Mesodermal cell (in vitro differentiated cells): ENCODE measurements at regions not wholly inside any gene's neighbourhood (a gene's known extent, or its start where the extent isn't known, plus 50 kb on each side); places are given as distances from the start of the nearest gene placed in this dataset.
"Not testable (repeated sequence)": the region's sequence is repeated elsewhere in the genome, so short reads cannot be mapped to it uniquely, and the experiment has no call there.

Experiments used
- H3K27ac ChIP-seq: 2 replicates; pipeline ENCODE4 v1.7.0; 2013; ENCODE audit warnings: mild to moderate bottlenecking, low read depth, low read length, moderate library complexity; ENCODE audit not compliant: severe bottlenecking
- H3K36me3 ChIP-seq: 2 replicates; pipeline ENCODE4 v1.7.1; 2013; ENCODE audit warnings: mild to moderate bottlenecking, low read length, moderate library complexity; ENCODE audit not compliant: control insufficient read depth, insufficient read depth
- H3K4me1 ChIP-seq: one replicate; pipeline ENCODE4 v1.7.1; 2013; ENCODE audit warnings: mild to moderate bottlenecking, low read length; ENCODE audit not compliant: insufficient read depth, control insufficient read depth, poor library complexity, severe bottlenecking
- H3K4me3 ChIP-seq: 2 replicates; pipeline ENCODE4 v1.7.0; 2013; ENCODE audit warnings: low read length, control low read depth, mild to moderate bottlenecking; ENCODE audit not compliant: insufficient read depth, poor library complexity, severe bottlenecking; ENCODE audit errors: extremely low read depth
- H3K9me3 ChIP-seq: 2 replicates; pipeline ENCODE4 v1.7.1; 2013; ENCODE audit warnings: mild to moderate bottlenecking, low read length, moderate library complexity; ENCODE audit not compliant: control insufficient read depth
- WGBS, 2 experiments: methylation state at CpG; one replicate each; pipeline ENCODE4 v1.1.5; 2013; ENCODE audit warnings: missing lambda C conversion rate in 2 of 2; ENCODE audit not compliant: insufficient coverage in 2 of 2; 5-methylcytosine and 5-hydroxymethylcytosine counted together

GRCh38 chr5:166091931-166092330, 2199.5 kb upstream of the WWC1 start:
- no peaks in the 10 kb centered on the region for H3K4me1 ChIP-seq
- H3K36me3 ChIP-seq: no peaks in the 10 kb centered on the region
- peaks cover 7% of the 10 kb centered on the region for H3K9me3 ChIP-seq
- WGBS, 2 experiments: no CpG with 5 or more reads among the region's 1 CpG
- no peak overlapping the region for H3K27ac ChIP-seq
- no peak overlapping the region for H3K4me3 ChIP-seq

DNA sequence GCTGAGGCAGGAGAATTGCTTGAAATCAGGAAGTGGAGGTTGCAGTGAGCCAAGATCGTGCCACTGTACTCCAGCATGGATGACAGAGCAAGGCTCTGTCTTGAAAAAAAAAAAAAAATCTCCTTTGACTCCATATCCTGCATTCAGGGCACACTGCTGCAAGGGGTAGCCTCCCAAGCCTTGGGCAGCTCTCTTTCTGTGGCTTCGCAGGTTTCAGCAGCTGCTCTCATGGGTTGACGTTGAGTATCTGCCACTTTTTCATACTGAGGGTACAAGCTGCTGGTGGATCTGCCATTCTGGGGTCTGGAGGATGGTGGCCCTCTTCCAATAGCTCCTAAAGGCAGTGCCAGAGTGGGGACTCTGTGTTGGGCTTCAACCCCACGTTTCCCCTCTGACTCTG, 2198.1 kb upstream of the WWC1 start:
- no peak overlapping the region for H3K27ac ChIP-seq
- 88% methylated on average over 3 of the region's 4 CpGs; no CpG with 5 or more reads in 1 of the 2 experiments for WGBS, 2 experiments
- H3K9me3 ChIP-seq: peaks cover 7% of the 10 kb centered on the region
- H3K4me3 ChIP-seq: no peak overlapping the region
- H3K4me1 ChIP-seq: no peaks in the 10 kb centered on the region
- no peaks in the 10 kb centered on the region for H3K36me3 ChIP-seq

GRCh38 chr5:166102947-166103346, 2188.5 kb upstream of the WWC1 start:
- WGBS, 2 experiments: 88 to 89% methylated on average over 9 to 10 of the region's 10 CpGs
- no peaks in the 10 kb centered on the region for H3K4me1 ChIP-seq
- H3K4me3 ChIP-seq: no peak overlapping the region
- H3K36me3 ChIP-seq: no peaks in the 10 kb centered on the region
- no peak overlapping the region for H3K27ac ChIP-seq
- peaks cover 7% of the 10 kb centered on the region for H3K9me3 ChIP-seq

DNA sequence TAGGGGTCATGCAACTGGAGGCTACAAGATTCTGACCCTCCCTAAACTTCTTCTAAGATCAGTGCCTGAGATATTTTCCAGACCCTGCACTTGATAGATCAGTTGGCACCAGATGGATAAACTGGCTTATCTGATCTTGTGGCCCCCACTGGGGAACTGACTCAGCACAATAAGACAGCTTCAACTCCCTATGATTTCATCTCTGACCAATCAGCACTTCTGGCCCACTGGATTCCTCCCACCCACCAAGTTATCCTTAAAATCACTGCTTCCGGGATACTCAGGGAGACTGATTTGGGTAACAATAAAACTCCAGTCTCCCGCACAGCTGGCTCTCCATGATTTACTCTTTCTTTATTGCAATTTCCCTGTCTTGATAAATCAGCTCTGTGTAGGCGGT, 2180.4 kb upstream of the WWC1 start:
- no peak overlapping the region for H3K4me3 ChIP-seq
- H3K36me3 ChIP-seq: no peaks in the 10 kb centered on the region
- H3K9me3 ChIP-seq: no peaks in the 10 kb centered on the region
- 33 to 63% methylated on average over 1 of the region's 3 CpGs for WGBS, 2 experiments
- no peaks in the 10 kb centered on the region for H3K4me1 ChIP-seq
- H3K27ac ChIP-seq: no peak overlapping the region

DNA sequence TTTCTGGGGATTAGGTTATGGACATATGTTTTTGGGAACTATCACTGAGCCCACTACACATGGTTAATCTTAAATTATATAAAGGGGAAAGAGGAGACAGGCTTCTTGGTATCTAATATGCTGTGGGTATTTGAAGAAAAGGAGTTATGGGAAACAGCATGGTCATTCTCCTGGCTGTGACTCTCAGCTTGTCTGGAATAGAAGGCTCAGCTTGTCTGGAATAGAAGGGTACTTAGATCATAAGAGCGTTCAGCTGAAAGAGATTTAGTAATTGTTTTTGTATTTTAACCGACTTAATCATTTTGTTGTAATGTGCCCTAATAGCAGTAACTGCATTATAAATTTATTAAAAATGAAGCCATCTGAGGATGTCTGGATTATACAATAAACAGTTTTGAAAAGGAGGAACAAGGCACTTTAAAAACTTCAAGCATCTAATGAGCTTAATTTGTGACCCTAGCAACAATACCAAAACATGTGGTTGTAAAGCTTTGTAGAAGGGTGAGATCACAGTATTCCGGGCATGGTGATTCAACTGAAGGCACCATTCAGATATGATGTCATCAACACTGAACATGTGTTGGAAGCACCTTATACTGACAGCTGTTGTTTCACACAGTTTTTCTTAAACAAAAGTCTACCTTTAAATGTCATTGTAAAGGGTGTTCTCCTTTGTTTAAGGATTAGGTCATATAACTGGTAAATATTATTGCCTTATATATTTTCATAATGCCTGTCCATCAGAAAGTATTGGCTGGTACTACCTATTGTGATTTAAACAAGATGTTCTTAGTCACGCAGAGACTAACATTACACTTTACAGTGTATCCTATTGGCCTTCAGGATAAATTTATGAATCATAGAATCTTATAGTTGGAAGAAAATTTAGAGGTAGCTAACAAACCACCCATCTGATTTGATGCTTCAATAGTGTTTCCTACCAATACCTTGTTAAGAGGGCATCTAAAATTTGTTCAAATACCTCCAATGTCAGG, 2174.1 kb upstream of the WWC1 start:
- Histone ChIP-seq H3K36me3 (no peaks in the 10 kb centered on the region), H3K27ac (no peak overlapping the region)
- WGBS, 2 experiments: no CpG with 5 or more reads among the region's 4 CpGs

DNA sequence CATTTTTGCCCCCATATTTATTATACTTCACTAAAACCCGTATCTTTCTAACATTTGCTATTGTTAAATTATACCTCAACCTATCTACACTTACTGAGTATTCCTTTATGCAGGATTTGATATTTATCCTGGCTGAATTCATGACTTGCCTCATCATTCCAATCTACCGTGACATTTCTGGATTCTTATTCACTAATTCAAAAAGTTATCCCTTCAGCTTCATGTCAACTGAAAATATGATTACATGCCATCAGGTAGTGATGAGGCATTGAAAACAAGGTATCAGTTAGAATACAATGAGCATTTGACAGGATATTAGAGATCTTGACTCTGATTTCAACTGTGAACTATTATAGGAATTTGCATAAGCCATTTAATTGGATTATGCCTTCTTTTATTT, 2171.9 kb upstream of the WWC1 start:
- Histone ChIP-seq H3K4me1 (no peaks in the 10 kb centered on the region), H3K27ac (no peak overlapping the region), H3K36me3 (no peaks in the 10 kb centered on the region), H3K9me3 (no peaks in the 10 kb centered on the region), H3K4me3 (no peak overlapping the region)
- 100% methylated on average over 1 of the region's 2 CpGs for WGBS, 2 experiments

More for the DNA sequence above, 2174.1 kb upstream of the WWC1 start:
- Histone ChIP-seq H3K4me3 (no peak overlapping the region), H3K9me3 (no peaks in the 10 kb centered on the region), H3K4me1 (no peaks in the 10 kb centered on the region)

DNA sequence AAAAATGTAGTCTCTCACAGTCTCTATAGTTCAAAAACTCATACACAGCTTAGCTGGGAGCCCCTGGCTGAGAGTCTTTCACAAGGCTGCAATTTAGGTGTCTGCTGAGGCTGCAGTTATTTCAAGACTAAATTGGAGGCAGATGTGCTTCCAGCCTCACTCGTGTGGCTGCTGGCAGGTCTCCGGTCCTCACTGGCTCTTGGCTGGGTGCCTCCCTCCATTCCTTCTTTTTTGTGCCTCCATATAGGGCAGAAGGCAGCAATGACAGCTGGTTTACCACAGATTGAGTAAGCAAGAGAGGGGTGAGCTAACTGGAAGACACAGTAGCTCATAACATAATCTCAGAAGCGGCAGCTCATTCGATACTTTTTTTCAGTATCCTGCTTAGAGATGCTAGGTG, 2167.7 kb upstream of the WWC1 start:
- Histone ChIP-seq H3K4me3 (no peak overlapping the region), H3K4me1 (no peaks in the 10 kb centered on the region), H3K36me3 (no peaks in the 10 kb centered on the region), H3K9me3 (no peaks in the 10 kb centered on the region), H3K27ac (no peak overlapping the region)
- 69 to 100% methylated on average over 2 of the region's 4 CpGs for WGBS, 2 experiments

DNA sequence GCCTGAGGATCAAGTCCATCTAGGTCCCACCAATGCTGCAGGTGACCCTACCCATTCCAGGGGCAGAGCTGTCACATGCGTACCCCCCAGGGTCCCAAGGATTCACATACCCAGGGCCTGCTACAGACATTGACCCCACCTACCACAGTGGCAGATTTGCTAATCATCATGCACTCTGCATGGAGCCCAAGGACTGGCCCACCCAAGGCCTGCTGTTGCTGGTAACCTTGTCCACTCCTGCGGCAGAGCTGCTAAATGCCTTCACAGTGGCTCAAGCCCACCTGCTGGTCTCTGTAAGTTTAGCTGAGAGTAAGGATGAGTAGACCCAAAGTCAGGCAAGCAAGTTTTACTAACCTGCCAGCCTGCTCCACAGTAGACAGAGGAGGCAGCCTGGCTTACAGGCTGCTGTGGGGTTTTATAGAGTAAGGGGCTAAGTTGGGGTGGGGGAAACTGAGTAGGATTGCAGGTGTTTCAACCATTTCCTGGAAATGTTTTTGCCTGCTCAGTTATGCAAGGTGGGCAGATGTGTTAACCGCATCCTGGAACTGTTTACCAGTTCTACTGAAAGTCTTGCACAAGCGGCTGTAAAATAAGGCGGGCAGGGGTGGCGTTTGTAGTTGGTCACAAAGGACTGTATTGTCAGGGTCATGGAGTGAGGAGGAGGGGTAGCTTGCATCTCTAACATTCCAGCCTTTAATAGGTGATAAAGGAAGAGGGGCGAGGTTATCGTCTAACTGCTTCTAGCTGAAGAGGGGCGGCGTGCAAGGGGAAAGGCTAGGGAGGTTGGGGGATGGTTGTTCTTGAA, 2163.5 kb upstream of the WWC1 start:
- H3K36me3 ChIP-seq: no peaks in the 10 kb centered on the region
- no peaks in the 10 kb centered on the region for H3K9me3 ChIP-seq
- H3K27ac ChIP-seq: no peak overlapping the region
- WGBS, 2 experiments: 73 to 93% methylated on average over 4 to 10 of the region's 10 CpGs
- no peaks in the 10 kb centered on the region for H3K4me1 ChIP-seq
- H3K4me3 ChIP-seq: no peak overlapping the region

- H3K36me3 ChIP-seq, H3K4me3 ChIP-seq, H3K4me1 ChIP-seq, H3K9me3 ChIP-seq, H3K27ac ChIP-seq: not testable (repeated sequence)
- WGBS, 2 experiments: 100% methylated on average over 3 of the region's 17 CpGs; no CpG with 5 or more reads in 1 of the 2 experiments
Measured at GRCh38 chr5:166145107-166145506, 2146.3 kb upstream of the WWC1 start.

DNA sequence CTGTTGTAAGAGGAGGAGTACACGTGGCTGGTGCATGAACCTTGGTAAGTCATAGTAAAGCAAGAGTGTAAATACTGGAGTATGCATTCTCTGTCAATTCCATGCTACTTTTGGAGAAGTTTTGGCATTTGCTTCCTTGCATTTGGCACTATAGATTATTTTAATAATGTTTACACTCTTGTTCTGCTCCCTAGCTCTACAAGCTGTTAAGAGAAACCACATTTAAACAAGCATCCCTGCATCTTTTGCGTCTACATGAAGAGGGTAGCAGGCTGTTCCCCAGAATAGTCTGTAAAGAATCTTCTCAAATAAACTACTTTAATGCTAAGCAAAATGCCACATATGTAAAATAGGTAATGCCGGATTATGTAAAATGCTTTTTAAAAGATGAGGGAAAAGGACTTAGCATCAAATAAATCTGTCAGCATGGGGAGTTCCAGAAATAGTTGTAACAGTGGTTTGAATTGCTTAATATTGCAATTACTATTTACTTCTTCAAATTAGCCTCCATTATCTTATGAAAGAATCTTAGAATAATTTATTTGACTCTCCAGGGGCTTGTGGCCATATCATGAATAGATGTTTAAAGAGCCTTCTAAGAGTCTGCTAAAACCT, 2127.3 kb upstream of the WWC1 start:
- H3K36me3 ChIP-seq: no peaks in the 10 kb centered on the region
- no peaks in the 10 kb centered on the region for H3K4me1 ChIP-seq
- 70% methylated on average over 1 of the region's 3 CpGs; no CpG with 5 or more reads in 1 of the 2 experiments for WGBS, 2 experiments
- no peak overlapping the region for H3K27ac ChIP-seq
- no peaks in the 10 kb centered on the region for H3K9me3 ChIP-seq
- H3K4me3 ChIP-seq: no peak overlapping the region
